A673 (cell line): ENCODE measurements at regions not wholly inside any gene's neighbourhood (a gene's known extent, or its start where the extent isn't known, plus 50 kb on each side); places are given as distances from the start of the nearest gene placed in this dataset.

Experiments
- EZH2 ChIP-seq: fragments of 200-600 bp; sonication (generic); IDR thresholded peaks from 2 replicates; pipeline ENCODE4 v1.6.1; 2017; ENCODE audit warnings: borderline replicate concordance, low read depth, mild to moderate bottlenecking, mixed read lengths, antibody characterized with exemption, low read length; ENCODE audit not compliant: poor library complexity, severe bottlenecking
- TF ChIP-seq, protein P1 (sequence below): fragments of 300-800, 200-600 bp; sonication (generic); conservative IDR thresholded peaks from 2 replicates; pipeline ENCODE4 v1.5.1; 2017; ENCODE audit warnings: low read depth, mild to moderate bottlenecking, antibody characterized with exemption, low read length, moderate library complexity, mixed read lengths

DNA sequence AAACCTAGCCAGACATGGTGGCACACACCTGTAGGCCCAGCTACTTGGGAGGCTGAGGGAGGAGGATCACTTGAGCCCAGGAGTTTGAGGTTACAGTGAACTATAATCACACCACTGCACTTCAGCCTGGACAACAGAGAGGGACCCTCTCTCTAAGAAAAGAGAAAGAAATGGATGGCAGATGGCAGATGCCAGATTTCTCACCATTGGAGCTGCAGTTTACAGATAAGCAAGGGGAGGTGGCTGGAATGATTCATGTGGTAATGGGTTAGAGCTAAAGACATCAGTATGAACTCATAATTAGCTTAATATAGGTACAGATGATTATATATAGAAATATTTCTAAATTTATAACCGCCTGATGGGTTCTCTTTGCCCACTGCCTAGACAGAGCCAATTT, 80.1 kb upstream of the IPO5 start:
- TF ChIP-seq, protein P1, sequence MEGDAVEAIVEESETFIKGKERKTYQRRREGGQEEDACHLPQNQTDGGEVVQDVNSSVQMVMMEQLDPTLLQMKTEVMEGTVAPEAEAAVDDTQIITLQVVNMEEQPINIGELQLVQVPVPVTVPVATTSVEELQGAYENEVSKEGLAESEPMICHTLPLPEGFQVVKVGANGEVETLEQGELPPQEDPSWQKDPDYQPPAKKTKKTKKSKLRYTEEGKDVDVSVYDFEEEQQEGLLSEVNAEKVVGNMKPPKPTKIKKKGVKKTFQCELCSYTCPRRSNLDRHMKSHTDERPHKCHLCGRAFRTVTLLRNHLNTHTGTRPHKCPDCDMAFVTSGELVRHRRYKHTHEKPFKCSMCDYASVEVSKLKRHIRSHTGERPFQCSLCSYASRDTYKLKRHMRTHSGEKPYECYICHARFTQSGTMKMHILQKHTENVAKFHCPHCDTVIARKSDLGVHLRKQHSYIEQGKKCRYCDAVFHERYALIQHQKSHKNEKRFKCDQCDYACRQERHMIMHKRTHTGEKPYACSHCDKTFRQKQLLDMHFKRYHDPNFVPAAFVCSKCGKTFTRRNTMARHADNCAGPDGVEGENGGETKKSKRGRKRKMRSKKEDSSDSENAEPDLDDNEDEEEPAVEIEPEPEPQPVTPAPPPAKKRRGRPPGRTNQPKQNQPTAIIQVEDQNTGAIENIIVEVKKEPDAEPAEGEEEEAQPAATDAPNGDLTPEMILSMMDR, result no peak
- TF ChIP-seq EZH2, result no peak
